ENCODE measurements at regions not wholly inside any gene's neighbourhood (a gene's known extent, or its start where the extent isn't known, plus 50 kb on each side); places are given as distances from the start of the nearest gene placed in this dataset.

- Histone ChIP-seq H3K4me1 (no peaks in the 10 kb centered on the region), H3K9ac (no peak overlapping the region), H3K27me3 (no peaks in the 10 kb centered on the region), H3F3A (ENCODE audit: low read depth) (no peaks in the 10 kb centered on the region), H3K4me3 (no peak overlapping the region), H3K79me2 (ENCODE audit: low read depth) (no peaks in the 10 kb centered on the region), H4K20me1 (ENCODE audit: low read depth) (no peaks in the 10 kb centered on the region), H3K9me3 (ENCODE audit: low read depth) (peaks cover 10% of the 10 kb centered on the region), H3K36me3 (no peaks in the 10 kb centered on the region), H3K4me2 (no peak overlapping the region), H2AFZ (replicated peaks) (no peak overlapping the region), H3K27ac (no peak overlapping the region)
- peaks cover 13% of the 10 kb centered on the region for H3K9me3 Mint-ChIP-seq
- H3K4me3 Mint-ChIP-seq, result no peak overlapping the region
- H3K27ac Mint-ChIP-seq, result no peak overlapping the region
- H3K36me3 Mint-ChIP-seq, result peaks cover 1% of the 10 kb centered on the region
- no peaks in the 10 kb centered on the region for H3K27me3 Mint-ChIP-seq (ENCODE audit: insufficient read depth, low read depth)
- DNase-seq (ENCODE audit: low spot score), result no peak
- no peaks in the 10 kb centered on the region for H3K4me1 Mint-ChIP-seq
- TF ChIP-seq CTCF (IDR thresholded peaks at IDR 0.05) (no peak), EZH2phosphoT487 (IDR thresholded peaks at IDR 0.05) (no peak), EZH2 (IDR thresholded peaks at IDR 0.05) (no peak)
Measured at GRCh38 chr15:91678003-91678402, 175.5 kb upstream of the SLCO3A1 start.

GRCh38 chr15:91679447-91679846, 174.1 kb upstream of the SLCO3A1 start:
- Mint-ChIP-seq H3K27ac (no peak overlapping the region), H3K4me1 (no peaks in the 10 kb centered on the region), H3K9me3 (peaks cover 6% of the 10 kb centered on the region), H3K4me3 (no peak overlapping the region), H3K36me3 (peaks cover 1% of the 10 kb centered on the region), H3K27me3 (ENCODE audit: insufficient read depth, low read depth) (no peaks in the 10 kb centered on the region)
- Histone ChIP-seq H4K20me1 (ENCODE audit: low read depth) (no peaks in the 10 kb centered on the region), H3K36me3 (no peaks in the 10 kb centered on the region), H3K9ac (no peak overlapping the region), H2AFZ (replicated peaks) (no peak overlapping the region), H3K4me3 (no peak overlapping the region), H3F3A (ENCODE audit: low read depth) (no peaks in the 10 kb centered on the region), H3K27me3 (no peaks in the 10 kb centered on the region), H3K27ac (no peak overlapping the region), H3K4me2 (no peak overlapping the region), H3K9me3 (ENCODE audit: low read depth) (peaks cover 6% of the 10 kb centered on the region), H3K4me1 (no peaks in the 10 kb centered on the region), H3K79me2 (ENCODE audit: low read depth) (no peaks in the 10 kb centered on the region)
- DNase-seq (ENCODE audit: low spot score), result no peak
- TF ChIP-seq CTCF (IDR thresholded peaks at IDR 0.05), result no peak
- TF ChIP-seq EZH2phosphoT487 (IDR thresholded peaks at IDR 0.05), result no peak
- no peak for TF ChIP-seq EZH2 (IDR thresholded peaks at IDR 0.05)

GRCh38 chr15:91685436-91685835, 168.1 kb upstream of the SLCO3A1 start:
- H3K4me1 Mint-ChIP-seq, result no peaks in the 10 kb centered on the region

More at GRCh38 chr15:91685436-91685835, 168.1 kb upstream of the SLCO3A1 start:
- Histone ChIP-seq H3K79me2 (ENCODE audit: low read depth) (no peaks in the 10 kb centered on the region), H3K9ac (no peak overlapping the region), H4K20me1 (ENCODE audit: low read depth) (no peaks in the 10 kb centered on the region), H3K9me3 (ENCODE audit: low read depth) (no peaks in the 10 kb centered on the region), H3K27me3 (no peaks in the 10 kb centered on the region), H3K4me1 (no peaks in the 10 kb centered on the region), H3F3A (ENCODE audit: low read depth) (no peaks in the 10 kb centered on the region), H2AFZ (replicated peaks) (no peak overlapping the region), H3K4me2 (no peak overlapping the region), H3K27ac (no peak overlapping the region), H3K36me3 (no peaks in the 10 kb centered on the region), H3K4me3 (no peak overlapping the region)
- Mint-ChIP-seq H3K27ac (no peak overlapping the region), H3K36me3 (no peaks in the 10 kb centered on the region), H3K9me3 (no peaks in the 10 kb centered on the region), H3K27me3 (ENCODE audit: insufficient read depth, low read depth) (no peaks in the 10 kb centered on the region), H3K4me3 (no peak overlapping the region)
- DNase-seq (ENCODE audit: low spot score), result no peak
- no peak for TF ChIP-seq EZH2 (IDR thresholded peaks at IDR 0.05)
- TF ChIP-seq EZH2phosphoT487 (IDR thresholded peaks at IDR 0.05), result no peak
- no peak for TF ChIP-seq CTCF (IDR thresholded peaks at IDR 0.05)

Data from neural progenitor cell (in vitro differentiated cells).